ENCODE measurements at regions not wholly inside any gene's neighbourhood (a gene's known extent, or its start where the extent isn't known, plus 50 kb on each side); places are given as distances from the start of the nearest gene placed in this dataset. TPM values are rescaled to one million over a fixed set of nuclear protein-coding genes. Genes with fewer than 3 reads are reported as not detected.
A peak's percentile ranks its signal among the peaks of the same experiment; 100 is the strongest.

DNA sequence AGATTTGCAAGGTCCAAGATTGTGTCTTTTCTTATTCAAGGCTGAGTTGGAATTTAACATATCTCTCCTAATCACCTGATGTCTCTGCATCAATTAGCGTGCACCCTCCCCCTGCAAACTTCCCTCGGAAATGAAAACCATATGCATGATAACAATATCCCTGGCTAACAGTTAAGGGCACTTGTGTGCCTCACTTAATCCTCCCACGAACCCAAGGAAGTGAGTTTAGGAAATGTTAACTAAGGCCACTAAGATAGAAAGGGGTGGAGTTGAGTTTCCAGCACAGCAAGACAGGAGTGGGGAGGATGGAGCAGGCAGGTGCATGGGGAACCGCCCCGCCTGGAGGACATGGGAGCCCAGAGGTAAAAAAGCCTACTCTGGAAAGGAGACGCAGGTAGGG is 52.4 kb upstream of the PTMA start:
- Histone ChIP-seq H3K9ac (ENCODE audit: insufficient read depth in 1 of 2, low read depth in 2 of 2, low read length in 2 of 2) (no peak overlapping the region), H3K4me3 (no peak overlapping the region), H3K9me1 (ENCODE audit: control insufficient read depth, insufficient read depth, low read length) (no peaks in the 10 kb centered on the region), H3K79me2 (ENCODE audit: control insufficient read depth, insufficient read depth, low read length) (no peaks in the 10 kb centered on the region), H3K9me3 (replicated peaks; ENCODE audit: control insufficient read depth, insufficient read depth, low read depth, low read length) (no peaks in the 10 kb centered on the region), H2AFZ (ENCODE audit: low read depth, low read length) (no peak overlapping the region), H3K4me1 (replicated peaks in 1 of 2; ENCODE audit: control insufficient read depth in 2 of 2, insufficient read depth in 2 of 2, low read length in 2 of 2) (peaks cover 2 to 4% of the 10 kb centered on the region in 2 experiments; a peak in 2 of 5 replicates), H3K4me2 (ENCODE audit: insufficient read depth, low read length) (no peak overlapping the region), H3K27ac (ENCODE audit: extremely low read depth, low read depth, low read length) (no peak overlapping the region), H3K27me3 (ENCODE audit: control insufficient read depth in 2 of 2, insufficient read depth in 2 of 2, low read length in 2 of 2) (peaks cover 0 to 6% of the 10 kb centered on the region in 2 experiments; a peak in 2 of 5 replicates), H4K20me1 (replicated peaks; ENCODE audit: control insufficient read depth, insufficient read depth, low read length) (no peaks in the 10 kb centered on the region), H3K36me3 (ENCODE audit: control insufficient read depth, insufficient read depth, low read length) (no peaks in the 10 kb centered on the region)
- intact Hi-C loops (cut with micrococcal nuclease), result no loop called here
- FAIRE-seq, result no peak
- no peak for ATAC-seq
- DNase-seq (ENCODE audit: extremely low read depth in 1 of 4, low spot score in 3 of 4), result no peak
- TF ChIP-seq CBFA2T3 (IDR thresholded peaks at IDR 0.05) (peak; percentile 25; the same call in 1 of the 2 replicates), NR1H2 (CRISPR knock-in tag; IDR thresholded peaks at IDR 0.05) (no peak)
- in situ Hi-C loops (cut with MboI), result no loop called here
- ChIA-PET CTCF (ENCODE audit: low intra/inter-chr PET ratio) (no interaction called here), POLR2A (interaction anchor here (0.8 to 1.1 kb wide), 2 partner anchors 52 to 58 kb away, joined by 3 to 5 read pairs; partner anchors contain the start of gene PTMA)
- BruUV-seq (replicated peaks), result no TSS peak
- 15% methylated on average over 6 of the region's 6 CpGs for WGBS (ENCODE audit: insufficient coverage, low coverage, missing lambda C conversion rate)

Small RNAs in the stretch of these regions (small RNA-seq; reads per million reads assigned to genes)
- not detected for gene RN7SL499P
